NCI-H526 treated with DMSO at 0.1 percent for 48 hours (cell line): ENCODE measurements at regions not wholly inside any gene's neighbourhood (a gene's known extent, or its start where the extent isn't known, plus 50 kb on each side); places are given as distances from the start of the nearest gene placed in this dataset.
"Not testable (repeated sequence)": the region's sequence is repeated elsewhere in the genome, so short reads cannot be mapped to it uniquely, and the experiment has no call there.

Source experiments
- DNase-seq: peaks from one replicate; lab custom pipeline; 2025; lab: John Stamatoyannopoulos, UW

GRCh38 chr2:61623747-61624146 is 85.6 kb upstream of the XPO1 start:
- no peak for DNase-seq

GRCh38 chr2:61620244-61621159 is 82.3 kb upstream of the XPO1 start:
- DNase-seq = no peak

GRCh38 chr2:61619561-61619960 is 81.4 kb upstream of the XPO1 start:
- no peak for DNase-seq

- DNase-seq = no peak
These were observed 79.5 kb upstream of the XPO1 start for GRCh38 chr2:61617610-61618009.

GRCh38 chr2:61605245-61605644 is 67.1 kb upstream of the XPO1 start:
- no peak for DNase-seq

GRCh38 chr2:61604433-61604832 is 66.3 kb upstream of the XPO1 start:
- no peak for DNase-seq

- DNase-seq = not testable (repeated sequence)
These were observed 60.5 kb upstream of the XPO1 start for GRCh38 chr2:61598515-61599156.

- DNase-seq = no peak
These were observed 59.4 kb upstream of the XPO1 start for GRCh38 chr2:61597300-61598289.

- not testable (repeated sequence) for DNase-seq
These were observed 56.0 kb upstream of the XPO1 start for GRCh38 chr2:61594201-61594600.

- DNase-seq = not testable (repeated sequence)
These were observed 55.5 kb upstream of the XPO1 start for GRCh38 chr2:61593648-61594047.

GRCh38 chr2:61590214-61590613 is 52.1 kb upstream of the XPO1 start:
- no peak for DNase-seq

- no peak for DNase-seq
These were observed 50.4 kb upstream of the XPO1 start for GRCh38 chr2:61588566-61588965.
